Panc1 (cell line): ENCODE measurements at regions not wholly inside any gene's neighbourhood (a gene's known extent, or its start where the extent isn't known, plus 50 kb on each side); places are given as distances from the start of the nearest gene placed in this dataset.

Source experiments
- ATAC-seq: fragments of 200-7000 bp; cut with Tn5 transposase; 2 replicates; pipeline ENCODE4 v1.9.1; 2020; ENCODE audit warnings: mild to moderate bottlenecking, moderate library complexity
- BruUV-seq: library from RNA; stranded (reverse); fragments of 400-500 nt; replicated peaks from 2 replicates; lab custom pipeline; 2021; lab: Mats Ljungman, UMichigan
- CTCF ChIA-PET: fragments of 300-600 bp; sonication (Branson Sonifier 250); formaldehyde crosslinking; loops from one replicate; lab custom pipeline; 2022; ENCODE audit warnings: antibody characterized with exemption; lab: Charles Lee
- POLR2A ChIA-PET: fragments of 300-600 bp; sonication (Branson Sonifier 250); formaldehyde crosslinking; loops from one replicate; lab custom pipeline; 2022; ENCODE audit warnings: antibody characterized with exemption; lab: Charles Lee
- DNase-seq: peaks from one replicate; pipeline ENCODE4 v3.0.0-alpha.2; 2010; ENCODE audit warnings: low read depth, low spot score
- H3K27ac ChIP-seq: 2 replicates; pipeline ENCODE4 v1.5.1; 2011; ENCODE audit warnings: mild to moderate bottlenecking, low read length, inconsistent platforms
- H3K27me3 ChIP-seq: fragments of 200-500 bp; sonication (Bioruptor generic); 2 replicates; pipeline ENCODE4 v1.6.0; 2014; ENCODE audit warnings: low read length, inconsistent platforms; ENCODE audit not compliant: control insufficient read depth, insufficient read depth
- H3K36me3 ChIP-seq: fragments of 200-500 bp; sonication (Bioruptor generic); 2 replicates; pipeline ENCODE4 v1.5.1; 2014; ENCODE audit warnings: inconsistent platforms, mild to moderate bottlenecking, low read length, moderate library complexity; ENCODE audit not compliant: control insufficient read depth, insufficient read depth
- H3K4me1 ChIP-seq: 2 replicates; pipeline ENCODE4 v1.5.1; 2011; ENCODE audit warnings: inconsistent platforms, mild to moderate bottlenecking, low read length, moderate library complexity; ENCODE audit not compliant: control insufficient read depth, insufficient read depth
- H3K4me3 ChIP-seq, 2 experiments: 2 replicates each; pipeline ENCODE4 v1.5.1; 2011 to 2012; ENCODE audit warnings: low read depth in 2 of 2, low read length in 2 of 2, mild to moderate bottlenecking in 2 of 2, inconsistent platforms in 1 of 2, moderate library complexity in 1 of 2
- H3K9me3 ChIP-seq: fragments of 200-500 bp; sonication (Bioruptor generic); 2 replicates; pipeline ENCODE4 v1.5.1; 2014; ENCODE audit warnings: low read depth, mild to moderate bottlenecking, inconsistent platforms, low read length, moderate library complexity; ENCODE audit not compliant: control insufficient read depth, insufficient read depth
- POLR2AphosphoS5 ChIP-seq: IDR thresholded peaks from 2 replicates; pipeline ENCODE4 v1.6.1; 2012; ENCODE audit warnings: mild to moderate bottlenecking, low read depth, low read length, moderate library complexity
- SIN3A ChIP-seq: IDR thresholded peaks from 2 replicates; pipeline ENCODE4 v1.6.1; 2012; ENCODE audit warnings: low read depth, mild to moderate bottlenecking, low read length, moderate library complexity, borderline replicate concordance; ENCODE audit not compliant: insufficient read depth
- TCF7L2 ChIP-seq: IDR thresholded peaks from 2 replicates; pipeline ENCODE4 v1.6.1; 2011; ENCODE audit warnings: mild to moderate bottlenecking, low read depth, low read length, inconsistent platforms
- in situ Hi-C: cut with HindIII; loops from 2 replicates; pipeline ENCODE4 v1.10.0; 2016; ENCODE audit warnings: low sequenced_read_pairs, low pct_unique_long_range_greater_than_20kb
- intact Hi-C: fragments of 100-400 bp; cut with micrococcal nuclease; formaldehyde crosslinking; loops from one replicate; pipeline ENCODE4 v1.10.0; 2022; ENCODE audit not compliant: unreplicated experiment
- TF ChIP-seq, protein P1 (sequence below): fragments of 450-650 bp; IDR thresholded peaks from 2 replicates; pipeline ENCODE4 v1.5.1; 2017; ENCODE audit warnings: mild to moderate bottlenecking
- TF ChIP-seq, protein P2 (sequence below), 2 experiments: IDR thresholded peaks; 2 replicates each; pipeline ENCODE4 v1.6.1; 2011 to 2012; ENCODE audit warnings: low read depth in 2 of 2, control low read depth in 1 of 2, low read length in 1 of 2, mild to moderate bottlenecking in 1 of 2, moderate library complexity in 1 of 2; ENCODE audit not compliant: insufficient read depth in 1 of 2

DNA sequence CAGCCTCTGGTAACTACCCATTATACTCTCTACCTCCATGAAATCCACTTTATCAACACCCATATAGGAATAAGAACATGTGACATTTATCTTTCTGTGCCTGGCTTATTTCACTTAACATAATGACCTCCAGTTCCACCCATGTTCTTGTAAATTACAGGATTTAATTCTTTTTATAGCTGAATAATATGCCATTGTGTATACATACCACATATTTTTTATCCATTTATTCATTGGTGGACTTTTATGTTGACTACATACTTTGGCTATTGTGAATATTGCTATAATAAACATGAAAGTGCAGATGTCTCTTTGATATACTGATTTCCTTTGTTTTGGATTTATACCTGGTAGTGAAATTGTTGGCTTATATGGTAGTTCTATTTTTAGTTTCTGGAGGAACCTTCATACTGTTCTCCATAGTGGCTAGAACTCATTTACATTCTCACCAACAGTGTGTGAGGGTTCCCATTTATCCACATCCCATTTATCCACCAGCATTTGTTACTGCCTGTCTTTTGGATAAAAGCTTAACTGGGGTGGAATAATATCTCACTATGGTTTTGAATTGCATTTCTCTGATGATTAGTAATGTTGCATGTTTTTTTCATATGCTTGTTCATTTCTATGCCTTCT lies 473.4 kb downstream of the TBL1XR1 start:
- H3K4me1 ChIP-seq: no peaks in the 10 kb centered on the region
- H3K27ac ChIP-seq: no peak overlapping the region
- TF ChIP-seq TCF7L2: no peak
- TF ChIP-seq, protein P1, sequence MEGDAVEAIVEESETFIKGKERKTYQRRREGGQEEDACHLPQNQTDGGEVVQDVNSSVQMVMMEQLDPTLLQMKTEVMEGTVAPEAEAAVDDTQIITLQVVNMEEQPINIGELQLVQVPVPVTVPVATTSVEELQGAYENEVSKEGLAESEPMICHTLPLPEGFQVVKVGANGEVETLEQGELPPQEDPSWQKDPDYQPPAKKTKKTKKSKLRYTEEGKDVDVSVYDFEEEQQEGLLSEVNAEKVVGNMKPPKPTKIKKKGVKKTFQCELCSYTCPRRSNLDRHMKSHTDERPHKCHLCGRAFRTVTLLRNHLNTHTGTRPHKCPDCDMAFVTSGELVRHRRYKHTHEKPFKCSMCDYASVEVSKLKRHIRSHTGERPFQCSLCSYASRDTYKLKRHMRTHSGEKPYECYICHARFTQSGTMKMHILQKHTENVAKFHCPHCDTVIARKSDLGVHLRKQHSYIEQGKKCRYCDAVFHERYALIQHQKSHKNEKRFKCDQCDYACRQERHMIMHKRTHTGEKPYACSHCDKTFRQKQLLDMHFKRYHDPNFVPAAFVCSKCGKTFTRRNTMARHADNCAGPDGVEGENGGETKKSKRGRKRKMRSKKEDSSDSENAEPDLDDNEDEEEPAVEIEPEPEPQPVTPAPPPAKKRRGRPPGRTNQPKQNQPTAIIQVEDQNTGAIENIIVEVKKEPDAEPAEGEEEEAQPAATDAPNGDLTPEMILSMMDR: no peak
- TF ChIP-seq, protein P2, sequence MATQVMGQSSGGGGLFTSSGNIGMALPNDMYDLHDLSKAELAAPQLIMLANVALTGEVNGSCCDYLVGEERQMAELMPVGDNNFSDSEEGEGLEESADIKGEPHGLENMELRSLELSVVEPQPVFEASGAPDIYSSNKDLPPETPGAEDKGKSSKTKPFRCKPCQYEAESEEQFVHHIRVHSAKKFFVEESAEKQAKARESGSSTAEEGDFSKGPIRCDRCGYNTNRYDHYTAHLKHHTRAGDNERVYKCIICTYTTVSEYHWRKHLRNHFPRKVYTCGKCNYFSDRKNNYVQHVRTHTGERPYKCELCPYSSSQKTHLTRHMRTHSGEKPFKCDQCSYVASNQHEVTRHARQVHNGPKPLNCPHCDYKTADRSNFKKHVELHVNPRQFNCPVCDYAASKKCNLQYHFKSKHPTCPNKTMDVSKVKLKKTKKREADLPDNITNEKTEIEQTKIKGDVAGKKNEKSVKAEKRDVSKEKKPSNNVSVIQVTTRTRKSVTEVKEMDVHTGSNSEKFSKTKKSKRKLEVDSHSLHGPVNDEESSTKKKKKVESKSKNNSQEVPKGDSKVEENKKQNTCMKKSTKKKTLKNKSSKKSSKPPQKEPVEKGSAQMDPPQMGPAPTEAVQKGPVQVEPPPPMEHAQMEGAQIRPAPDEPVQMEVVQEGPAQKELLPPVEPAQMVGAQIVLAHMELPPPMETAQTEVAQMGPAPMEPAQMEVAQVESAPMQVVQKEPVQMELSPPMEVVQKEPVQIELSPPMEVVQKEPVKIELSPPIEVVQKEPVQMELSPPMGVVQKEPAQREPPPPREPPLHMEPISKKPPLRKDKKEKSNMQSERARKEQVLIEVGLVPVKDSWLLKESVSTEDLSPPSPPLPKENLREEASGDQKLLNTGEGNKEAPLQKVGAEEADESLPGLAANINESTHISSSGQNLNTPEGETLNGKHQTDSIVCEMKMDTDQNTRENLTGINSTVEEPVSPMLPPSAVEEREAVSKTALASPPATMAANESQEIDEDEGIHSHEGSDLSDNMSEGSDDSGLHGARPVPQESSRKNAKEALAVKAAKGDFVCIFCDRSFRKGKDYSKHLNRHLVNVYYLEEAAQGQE (IDR thresholded peaks at IDR 0.05; ENCODE audit: insufficient read depth in 1 of 2, low read depth in 2 of 2, low read length in 1 of 2): no peak
- TF ChIP-seq POLR2AphosphoS5: no peak
- no peak for TF ChIP-seq SIN3A
- POLR2A ChIA-PET: no interaction called here
- H3K9me3 ChIP-seq: no peaks in the 10 kb centered on the region
- no peak overlapping the region for H3K4me3 ChIP-seq
- no peaks in the 10 kb centered on the region for H3K36me3 ChIP-seq
- DNase-seq: no peak
- in situ Hi-C loops (no loop called here), intact Hi-C loops (no loop called here)
- no peaks in the 10 kb centered on the region for H3K27me3 ChIP-seq
- CTCF ChIA-PET: no interaction called here
- no peak for ATAC-seq
- BruUV-seq: no TSS peak

DNA sequence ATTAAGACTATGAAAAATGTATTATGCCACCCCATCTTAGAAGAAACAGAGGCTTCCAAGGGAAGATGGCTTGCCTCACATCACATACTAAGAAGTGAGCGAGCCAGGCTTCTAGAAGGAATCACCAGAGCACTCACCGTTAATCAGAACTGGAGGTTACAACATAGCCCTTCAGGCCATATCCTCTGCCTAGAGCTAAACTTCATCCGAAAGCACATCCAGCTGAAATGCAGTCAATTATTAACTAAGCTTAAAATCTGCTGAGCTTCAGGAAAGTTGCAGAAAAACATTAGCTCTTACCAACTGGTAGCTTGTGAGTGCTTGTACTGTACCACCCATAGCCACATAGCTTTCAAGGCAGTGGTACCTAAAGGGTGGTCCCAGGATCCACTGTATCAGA lies 483.2 kb downstream of the TBL1XR1 start:
- in situ Hi-C loops (no loop called here), intact Hi-C loops (no loop called here)
- no TSS peak for BruUV-seq
- ATAC-seq (no peak), DNase-seq (no peak)
- Histone ChIP-seq H3K27ac (no peak overlapping the region), H3K4me1 (no peaks in the 10 kb centered on the region), H3K36me3 (no peaks in the 10 kb centered on the region), H3K9me3 (no peaks in the 10 kb centered on the region), H3K27me3 (no peaks in the 10 kb centered on the region), H3K4me3 (no peak overlapping the region)
- CTCF ChIA-PET: no interaction called here
- TF ChIP-seq TCF7L2: no peak
- no peak for TF ChIP-seq POLR2AphosphoS5
- TF ChIP-seq, protein P1: no peak
- TF ChIP-seq SIN3A: no peak
- TF ChIP-seq, protein P2 (IDR thresholded peaks at IDR 0.05; ENCODE audit: insufficient read depth in 1 of 2, low read depth in 2 of 2, low read length in 1 of 2): no peak
- POLR2A ChIA-PET: no interaction called here
